B cell (primary cell): ENCODE measurements at regions not wholly inside any gene's neighbourhood (a gene's known extent, or its start where the extent isn't known, plus 50 kb on each side); places are given as distances from the start of the nearest gene placed in this dataset.

Experiments
- ATAC-seq: fragments of 200-7000 bp; cut with Tn5 transposase; one replicate; pipeline ENCODE4 v1.10.0; 2021; ENCODE audit warnings: low read depth, mild to moderate bottlenecking, moderate number of reproducible peaks, moderate library complexity
- CTCF ChIA-PET: fragments of 350-600 bp; sonication (Branson Sonifier 250); formaldehyde crosslinking; loops from one replicate; lab custom pipeline; 2021; ENCODE audit warnings: antibody characterized with exemption, inconsistent platforms; lab: Charles Lee
- POLR2A ChIA-PET: fragments of 350-600 bp; sonication (Branson Sonifier 250); formaldehyde crosslinking; loops from one replicate; lab custom pipeline; 2021; ENCODE audit warnings: antibody characterized with exemption; lab: Charles Lee
- DNase-seq: peaks from one replicate; pipeline ENCODE4 v3.0.0; 2013
- H2AFZ ChIP-seq: 2 replicates; pipeline ENCODE4 v1.6.1; 2012; ENCODE audit warnings: mild to moderate bottlenecking, low read depth, low read length; ENCODE audit not compliant: insufficient read depth, poor library complexity, severe bottlenecking
- H3K27ac ChIP-seq, 2 donors: 1 replicate in 1 of 2; 2 replicates in 1 of 2; pipeline ENCODE4 v1.5.1; 2012 to 2013; ENCODE audit warnings: low read length in 2 of 2, mild to moderate bottlenecking in 2 of 2, moderate library complexity in 1 of 2
- H3K27me3 ChIP-seq, 4 experiments: fragments of 200-600 bp in 1 of 4; sonication (generic) in 1 of 4; replicated peaks in 1 of 4; 1 replicate in 2 of 4; 2 replicates in 2 of 4; pipeline versions ENCODE4 v1.6.1 to v1.7.0; 2013 to 2016; ENCODE audit warnings: low read length in 3 of 4, mild to moderate bottlenecking in 2 of 4, mixed read lengths in 1 of 4, moderate library complexity in 1 of 4; ENCODE audit not compliant: insufficient read depth in 4 of 4, control insufficient read depth in 3 of 4; ENCODE audit errors: control extremely low read depth in 1 of 4
- H3K36me3 ChIP-seq, 2 experiments: replicated peaks in 1 of 2; 1 replicate in 1 of 2; 2 replicates in 1 of 2; pipeline versions ENCODE4 v1.6.1 to v1.7.1; 2013; ENCODE audit warnings: low read length in 1 of 2; ENCODE audit not compliant: insufficient read depth in 2 of 2, control insufficient read depth in 1 of 2; ENCODE audit errors: control extremely low read depth in 1 of 2, extremely low read depth in 1 of 2
- H3K4me1 ChIP-seq, 2 donors: fragments of 200-600 bp in 1 of 2; sonication (generic) in 1 of 2; 1 replicate in 1 of 2; 2 replicates in 1 of 2; pipeline versions ENCODE4 v1.5.1 to v1.6.1; 2013 to 2017; ENCODE audit warnings: low read length in 2 of 2; ENCODE audit not compliant: control insufficient read depth in 2 of 2, insufficient read depth in 2 of 2
- H3K4me2 ChIP-seq: replicated peaks from 2 replicates; pipeline ENCODE3; 2012; ENCODE audit warnings: mild to moderate bottlenecking, low read depth, low read length; ENCODE audit not compliant: poor library complexity, severe bottlenecking
- H3K4me3 ChIP-seq, 5 experiments: fragments of 200-600 bp in 1 of 5; sonication (generic) in 1 of 5; 1 replicate in 3 of 5; 2 replicates in 2 of 5; pipeline versions ENCODE4 v1.5.1 to v1.7.0; 2011 to 2016; ENCODE audit warnings: low read length in 4 of 5, mild to moderate bottlenecking in 4 of 5, low read depth in 2 of 5, control low read depth in 1 of 5, moderate library complexity in 1 of 5; ENCODE audit not compliant: insufficient read depth in 1 of 5; ENCODE audit errors: control extremely low read depth in 1 of 5, extremely low read depth in 1 of 5
- H3K79me2 ChIP-seq: fragments of 200-600 bp; sonication (generic); one replicate; pipeline ENCODE4 v1.6.0; 2016; ENCODE audit warnings: low read length; ENCODE audit not compliant: control insufficient read depth, insufficient read depth
- H3K9ac ChIP-seq: fragments of 200-600 bp; sonication (generic); 2 replicates; pipeline ENCODE4 v1.6.1; 2017; ENCODE audit warnings: mild to moderate bottlenecking, low read length, moderate library complexity
- H3K9me3 ChIP-seq, 3 donors: one replicate each; pipeline versions ENCODE4 v1.6.1 to v1.7.1; 2013; ENCODE audit warnings: low read length in 2 of 3; ENCODE audit not compliant: control insufficient read depth in 2 of 3, insufficient read depth in 1 of 3; ENCODE audit errors: control extremely low read depth in 1 of 3
- H4K20me1 ChIP-seq: 2 replicates; pipeline ENCODE4 v1.6.0; 2012; ENCODE audit warnings: mild to moderate bottlenecking, low read length; ENCODE audit not compliant: insufficient read depth, control insufficient read depth, poor library complexity, severe bottlenecking
- H3K27ac Mint-ChIP-seq: one replicate; pipeline ENCODE4 v1.8.0; 2021; ENCODE audit warnings: mixed read lengths
- H3K27me3 Mint-ChIP-seq: one replicate; pipeline ENCODE4 v1.8.0; 2021; ENCODE audit warnings: mixed read lengths
- H3K4me1 Mint-ChIP-seq: one replicate; pipeline ENCODE4 v1.8.0; 2021; ENCODE audit warnings: mixed read lengths
- H3K4me3 Mint-ChIP-seq: one replicate; pipeline ENCODE4 v1.8.0; 2021; ENCODE audit warnings: mixed read lengths
- H3K9me3 Mint-ChIP-seq: one replicate; pipeline ENCODE4 v1.8.0; 2022; ENCODE audit warnings: mixed read lengths; ENCODE audit not compliant: insufficient read depth
- CTCF ChIP-seq: fragments of 200-600 bp; IDR thresholded peaks from one replicate; pipeline ENCODE4 v1.8.0; 2022; ENCODE audit warnings: antibody characterized with exemption, mild to moderate bottlenecking
- EZH2 ChIP-seq: IDR thresholded peaks from 2 replicates; pipeline ENCODE4 v1.6.1; 2012; ENCODE audit warnings: borderline replicate concordance, low read depth, mild to moderate bottlenecking, moderate library complexity, low read length; ENCODE audit not compliant: insufficient read depth, poor library complexity, severe bottlenecking
- WGBS: methylation state at CpG from one replicate; pipeline ENCODE4 v1.1.5; 2013; ENCODE audit warnings: missing lambda C conversion rate; ENCODE audit not compliant: insufficient coverage; 5-methylcytosine and 5-hydroxymethylcytosine counted together
- intact Hi-C: fragments of 100-400 bp; cut with micrococcal nuclease; formaldehyde crosslinking; loops from one replicate; pipeline ENCODE4 v1.10.0; 2022

- Histone ChIP-seq H3K9me3 (peaks cover 2 to 13% (median 9%) of the 10 kb centered on the region in 3 donors), H3K36me3 (no peaks in the 10 kb centered on the region), H3K4me2 (no peak overlapping the region), H4K20me1 (no peaks in the 10 kb centered on the region), H3K27me3 (no peaks in the 10 kb centered on the region), H3K79me2 (no peaks in the 10 kb centered on the region), H3K27ac (no peak overlapping the region), H3K4me1 (no peaks in the 10 kb centered on the region), H3K9ac (no peak overlapping the region), H2AFZ (no peak overlapping the region), H3K4me3 (no peak overlapping the region)
- ChIA-PET POLR2A (no interaction called here), CTCF (no interaction called here)
- H3K4me3 Mint-ChIP-seq, result no peak overlapping the region
- no peak for ATAC-seq
- WGBS, result no CpG with 5 or more reads among the region's 2 CpGs
- no peak for DNase-seq
- no peaks in the 10 kb centered on the region for H3K4me1 Mint-ChIP-seq
- intact Hi-C loops, result no loop called here
- peaks cover 11% of the 10 kb centered on the region for H3K9me3 Mint-ChIP-seq
- H3K27me3 Mint-ChIP-seq, result no peaks in the 10 kb centered on the region
- H3K27ac Mint-ChIP-seq, result no peak overlapping the region
- TF ChIP-seq CTCF (no peak), EZH2 (no peak)
Measured at GRCh38 chr6:109271622-109272021, 110.6 kb downstream of the CD164 start.

- Histone ChIP-seq H3K9ac (no peak overlapping the region), H3K27ac (no peak overlapping the region), H3K4me1 (no peaks in the 10 kb centered on the region), H3K9me3 (peaks cover 2 to 13% (median 9%) of the 10 kb centered on the region in 3 donors), H3K4me2 (no peak overlapping the region), H2AFZ (no peak overlapping the region), H4K20me1 (no peaks in the 10 kb centered on the region), H3K27me3 (no peaks in the 10 kb centered on the region), H3K79me2 (no peaks in the 10 kb centered on the region), H3K36me3 (no peaks in the 10 kb centered on the region), H3K4me3 (no peak overlapping the region)
- DNase-seq, result no peak
- ATAC-seq, result no peak
- 94% methylated on average over 1 of the region's 1 CpG for WGBS
- H3K27ac Mint-ChIP-seq, result no peak overlapping the region
- peaks cover 11% of the 10 kb centered on the region for H3K9me3 Mint-ChIP-seq
- TF ChIP-seq EZH2 (no peak), CTCF (no peak)
- H3K4me3 Mint-ChIP-seq, result no peak overlapping the region
- POLR2A ChIA-PET, result no interaction called here
- H3K4me1 Mint-ChIP-seq, result no peaks in the 10 kb centered on the region
- intact Hi-C loops, result no loop called here
- CTCF ChIA-PET, result no interaction called here
- H3K27me3 Mint-ChIP-seq, result no peaks in the 10 kb centered on the region
Measured at GRCh38 chr6:109269953-109270517, 112.2 kb downstream of the CD164 start.
